SJCRH30 (cell line): ENCODE measurements at regions not wholly inside any gene's neighbourhood (a gene's known extent, or its start where the extent isn't known, plus 50 kb on each side); places are given as distances from the start of the nearest gene placed in this dataset.
"Not testable (repeated sequence)": the region's sequence is repeated elsewhere in the genome, so short reads cannot be mapped to it uniquely, and the experiment has no call there.

Experiments
- DNase-seq, 2 experiments: peaks; one replicate each; pipeline ENCODE4 v3.0.0-alpha.2; 2015 to 2020
- H3K27ac ChIP-seq: fragments of 250-450 bp; sonication (Bioruptor Pico); 2 replicates; pipeline ENCODE4 v1.5.1; 2020; ENCODE audit warnings: mild to moderate bottlenecking, moderate library complexity
- H3K27me3 ChIP-seq: fragments of 250-450 bp; sonication (Bioruptor Pico); 2 replicates; pipeline ENCODE4 v1.5.1; 2020; ENCODE audit warnings: mild to moderate bottlenecking, moderate library complexity
- H3K36me3 ChIP-seq: fragments of 250-450 bp; sonication (Bioruptor Pico); 2 replicates; pipeline ENCODE4 v1.5.1; 2020; ENCODE audit warnings: mild to moderate bottlenecking, moderate library complexity
- H3K4me1 ChIP-seq: fragments of 250-450 bp; sonication (Bioruptor Pico); 2 replicates; pipeline ENCODE4 v1.5.1; 2020; ENCODE audit warnings: mild to moderate bottlenecking, moderate library complexity
- H3K4me3 ChIP-seq: fragments of 250-450 bp; sonication (Bioruptor Pico); 2 replicates; pipeline ENCODE4 v1.5.1; 2020; ENCODE audit warnings: mild to moderate bottlenecking, moderate library complexity
- H3K9me3 ChIP-seq: fragments of 250-450 bp; sonication (Bioruptor Pico); replicated peaks from 2 replicates; pipeline ENCODE4 v1.5.1; 2020; ENCODE audit warnings: mild to moderate bottlenecking, moderate library complexity

- no peaks in the 10 kb centered on the region for H3K27me3 ChIP-seq
- no peak overlapping the region for H3K27ac ChIP-seq
- H3K36me3 ChIP-seq: no peaks in the 10 kb centered on the region
- no peaks in the 10 kb centered on the region for H3K4me1 ChIP-seq
- H3K9me3 ChIP-seq: 0 out of 2 replicates have a peak, but pooled peaks cover 4% of the 10 kb centered on the region
- no peak overlapping the region for H3K4me3 ChIP-seq
- no peak for DNase-seq
Measured at GRCh38 chr6:112511441-112511840, 164.3 kb downstream of the RFPL4B start.

GRCh38 chr6:112513175-112513574 is 166.0 kb downstream of the RFPL4B start:
- Histone ChIP-seq H3K9me3 (0 out of 2 replicates have a peak, but pooled peaks cover 4% of the 10 kb centered on the region), H3K36me3 (no peaks in the 10 kb centered on the region), H3K4me3 (no peak overlapping the region), H3K4me1 (no peaks in the 10 kb centered on the region), H3K27me3 (no peaks in the 10 kb centered on the region), H3K27ac (no peak overlapping the region)
- DNase-seq: no peak

- Histone ChIP-seq H3K4me1 (no peaks in the 10 kb centered on the region), H3K4me3 (no peak overlapping the region), H3K27me3 (no peaks in the 10 kb centered on the region), H3K36me3 (no peaks in the 10 kb centered on the region), H3K27ac (no peak overlapping the region), H3K9me3 (no peaks in the 10 kb centered on the region)
- DNase-seq: no peak
Measured at GRCh38 chr6:112522587-112522986, 175.5 kb downstream of the RFPL4B start.

GRCh38 chr6:112524071-112524470 is 176.9 kb downstream of the RFPL4B start:
- no peak for DNase-seq
- no peak overlapping the region for H3K4me3 ChIP-seq
- no peaks in the 10 kb centered on the region for H3K4me1 ChIP-seq
- no peaks in the 10 kb centered on the region for H3K27me3 ChIP-seq
- no peak overlapping the region for H3K27ac ChIP-seq
- no peaks in the 10 kb centered on the region for H3K9me3 ChIP-seq
- no peaks in the 10 kb centered on the region for H3K36me3 ChIP-seq

- H3K27me3 ChIP-seq: no peaks in the 10 kb centered on the region
- DNase-seq: no peak
- H3K4me1 ChIP-seq: no peaks in the 10 kb centered on the region
- H3K9me3 ChIP-seq: no peaks in the 10 kb centered on the region
- H3K4me3 ChIP-seq: no peak overlapping the region
- no peak overlapping the region for H3K27ac ChIP-seq
- no peaks in the 10 kb centered on the region for H3K36me3 ChIP-seq
Measured at GRCh38 chr6:112525749-112526148, 178.6 kb downstream of the RFPL4B start.

- Histone ChIP-seq H3K27me3 (no peaks in the 10 kb centered on the region), H3K36me3 (no peaks in the 10 kb centered on the region), H3K27ac (no peak overlapping the region), H3K4me3 (no peak overlapping the region), H3K4me1 (no peaks in the 10 kb centered on the region), H3K9me3 (no peaks in the 10 kb centered on the region)
- DNase-seq: no peak
Measured at GRCh38 chr6:112526594-112526993, 179.5 kb downstream of the RFPL4B start.

GRCh38 chr6:112528306-112528705 is 181.2 kb downstream of the RFPL4B start:
- not testable (repeated sequence) for H3K4me3 ChIP-seq, H3K36me3 ChIP-seq, DNase-seq, H3K27me3 ChIP-seq, H3K4me1 ChIP-seq, H3K9me3 ChIP-seq, H3K27ac ChIP-seq

- Histone ChIP-seq H3K4me3 (no peak overlapping the region), H3K4me1 (no peaks in the 10 kb centered on the region), H3K9me3 (peaks cover 5% of the 10 kb centered on the region), H3K27ac (no peak overlapping the region), H3K36me3 (no peaks in the 10 kb centered on the region), H3K27me3 (no peaks in the 10 kb centered on the region)
- DNase-seq: no peak
Measured at GRCh38 chr6:112535816-112536215, 188.7 kb downstream of the RFPL4B start.

GRCh38 chr6:112539355-112539754 is 192.2 kb downstream of the RFPL4B start:
- Histone ChIP-seq H3K4me1 (no peaks in the 10 kb centered on the region), H3K9me3 (peaks cover 13% of the 10 kb centered on the region), H3K36me3 (no peaks in the 10 kb centered on the region), H3K4me3 (no peak overlapping the region), H3K27ac (no peak overlapping the region), H3K27me3 (no peaks in the 10 kb centered on the region)
- DNase-seq: no peak

GRCh38 chr6:112541847-112542246 is 194.7 kb downstream of the RFPL4B start:
- not testable (repeated sequence) for H3K4me3 ChIP-seq, H3K4me1 ChIP-seq, H3K36me3 ChIP-seq, H3K9me3 ChIP-seq, H3K27ac ChIP-seq, H3K27me3 ChIP-seq, DNase-seq

GRCh38 chr6:112547321-112548085 is 200.4 kb downstream of the RFPL4B start:
- not testable (repeated sequence) for H3K9me3 ChIP-seq, H3K27me3 ChIP-seq, DNase-seq, H3K27ac ChIP-seq, H3K36me3 ChIP-seq, H3K4me3 ChIP-seq, H3K4me1 ChIP-seq

GRCh38 chr6:112549749-112550148 is 202.6 kb downstream of the RFPL4B start:
- Histone ChIP-seq H3K27ac (no peak overlapping the region), H3K4me3 (no peak overlapping the region), H3K4me1 (no peaks in the 10 kb centered on the region), H3K36me3 (no peaks in the 10 kb centered on the region), H3K27me3 (no peaks in the 10 kb centered on the region), H3K9me3 (peaks cover 2% of the 10 kb centered on the region; the same call in 1 of the 2 replicates)
- no peak for DNase-seq

GRCh38 chr6:112557435-112557834 is 210.3 kb downstream of the RFPL4B start:
- no peak for DNase-seq
- H3K4me1 ChIP-seq: peaks cover 9% of the 10 kb centered on the region

GRCh38 chr6:112557961-112558360 is 210.8 kb downstream of the RFPL4B start:
- DNase-seq: no peak
- Histone ChIP-seq H3K27ac (no peak overlapping the region), H3K27me3 (no peaks in the 10 kb centered on the region), H3K36me3 (no peaks in the 10 kb centered on the region), H3K4me1 (peaks cover 15% of the 10 kb centered on the region), H3K4me3 (no peak overlapping the region), H3K9me3 (no peaks in the 10 kb centered on the region)

More at GRCh38 chr6:112557435-112557834, 210.3 kb downstream of the RFPL4B start:
- no peaks in the 10 kb centered on the region for H3K9me3 ChIP-seq
- no peaks in the 10 kb centered on the region for H3K36me3 ChIP-seq
- no peak overlapping the region for H3K27ac ChIP-seq
- no peak overlapping the region for H3K4me3 ChIP-seq
- no peaks in the 10 kb centered on the region for H3K27me3 ChIP-seq

GRCh38 chr6:112560651-112561050 is 213.5 kb downstream of the RFPL4B start:
- Histone ChIP-seq H3K4me1 (peaks cover 30% of the 10 kb centered on the region), H3K27me3 (no peaks in the 10 kb centered on the region), H3K36me3 (no peaks in the 10 kb centered on the region), H3K4me3 (no peak overlapping the region), H3K9me3 (no peaks in the 10 kb centered on the region), H3K27ac (no peak overlapping the region)
- DNase-seq: peak in 1 of 2 experiments; percentile 22
